M059J (cell line): ENCODE measurements at regions not wholly inside any gene's neighbourhood (a gene's known extent, or its start where the extent isn't known, plus 50 kb on each side); places are given as distances from the start of the nearest gene placed in this dataset.
"Not testable (repeated sequence)": the region's sequence is repeated elsewhere in the genome, so short reads cannot be mapped to it uniquely, and the experiment has no call there.

Experiments
- DNase-seq: peaks from one replicate; pipeline ENCODE4 v3.0.0-alpha.2; 2012; ENCODE audit warnings: low read depth

GRCh38 chr14:30159374-30159773 is 231.7 kb upstream of the PRKD1 start:
- no peak for DNase-seq

GRCh38 chr14:30160608-30161007 is 233.0 kb upstream of the PRKD1 start:
- no peak for DNase-seq

- DNase-seq = no peak
These were observed 234.4 kb upstream of the PRKD1 start for GRCh38 chr14:30162066-30162465.

GRCh38 chr14:30165255-30165654 is 237.6 kb upstream of the PRKD1 start:
- no peak for DNase-seq

GRCh38 chr14:30177781-30178180 is 250.1 kb upstream of the PRKD1 start:
- DNase-seq = no peak

GRCh38 chr14:30179381-30180130 is 251.9 kb upstream of the PRKD1 start:
- DNase-seq = no peak

GRCh38 chr14:30180219-30180618 is 252.6 kb upstream of the PRKD1 start:
- DNase-seq = no peak

- no peak for DNase-seq
These were observed 258.2 kb upstream of the PRKD1 start for GRCh38 chr14:30185832-30186231.

GRCh38 chr14:30191639-30192279 is 264.1 kb upstream of the PRKD1 start:
- DNase-seq = peak; percentile 20

GRCh38 chr14:30193101-30193500 is 265.5 kb upstream of the PRKD1 start:
- peak; percentile 24 for DNase-seq

- peak; percentile 60 for DNase-seq
These were observed 266.3 kb upstream of the PRKD1 start for GRCh38 chr14:30193845-30194501.

- peak; percentile 87 for DNase-seq
These were observed 267.1 kb upstream of the PRKD1 start for GRCh38 chr14:30194741-30195148.

- peak; percentile 75 for DNase-seq
These were observed 268.3 kb upstream of the PRKD1 start for GRCh38 chr14:30195941-30196340.

GRCh38 chr14:30196861-30197260 is 269.2 kb upstream of the PRKD1 start:
- no peak for DNase-seq

- not testable (repeated sequence) for DNase-seq
These were observed 271.1 kb upstream of the PRKD1 start for GRCh38 chr14:30198720-30199119.

GRCh38 chr14:30204431-30204980 is 276.9 kb upstream of the PRKD1 start:
- DNase-seq = no peak

- DNase-seq = no peak
These were observed 281.5 kb upstream of the PRKD1 start for GRCh38 chr14:30209136-30209535.

- DNase-seq = peak; percentile 65
These were observed 283.0 kb upstream of the PRKD1 start for GRCh38 chr14:30210630-30211029.

- peak; percentile 59 for DNase-seq
These were observed 283.7 kb upstream of the PRKD1 start for GRCh38 chr14:30211326-30211725.

- DNase-seq = peak; percentile 39
These were observed 286.4 kb upstream of the PRKD1 start for GRCh38 chr14:30214014-30214413.

- peak; percentile 69 for DNase-seq
These were observed 286.9 kb upstream of the PRKD1 start for GRCh38 chr14:30214461-30215090.

GRCh38 chr14:30218907-30219306 is 291.3 kb upstream of the PRKD1 start:
- DNase-seq = no peak
